ENCODE measurements at regions not wholly inside any gene's neighbourhood (a gene's known extent, or its start where the extent isn't known, plus 50 kb on each side); places are given as distances from the start of the nearest gene placed in this dataset.
A peak's percentile ranks its signal among the peaks of the same experiment; 100 is the strongest.

GRCh38 chr5:103951776-103952175 lies 389.2 kb upstream of the NUDT12 start:
- no peak for DNase-seq (ENCODE audit: low spot score)

GRCh38 chr5:103943230-103943629 lies 380.6 kb upstream of the NUDT12 start:
- peak; percentile 55 for DNase-seq (ENCODE audit: low spot score)

DNA sequence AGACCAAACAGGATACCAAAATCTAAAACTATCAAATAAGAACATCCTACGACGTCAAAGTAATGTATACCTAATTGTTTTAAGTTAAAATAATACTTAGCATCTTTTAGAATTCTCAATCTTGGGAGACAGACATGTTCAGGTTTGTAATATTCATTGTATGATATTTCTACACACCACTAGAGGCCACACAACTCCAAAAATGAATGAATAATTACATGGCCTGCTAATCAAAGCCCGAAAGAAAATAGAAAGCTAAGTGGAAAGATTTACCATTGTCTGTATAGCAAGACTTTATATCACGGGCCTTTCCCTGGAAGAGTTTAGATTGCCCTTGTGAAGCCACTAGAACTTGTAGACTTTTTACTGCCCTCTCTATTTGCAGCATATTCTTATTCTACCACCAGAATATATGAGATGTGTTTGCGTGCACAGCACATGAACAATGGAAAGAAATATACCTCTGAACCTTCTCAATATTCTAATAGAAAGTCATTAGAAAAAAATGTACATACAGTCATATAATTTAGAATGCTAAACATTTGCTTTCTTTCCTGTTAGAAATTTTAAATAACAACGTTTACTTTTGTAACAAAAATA lies 380.1 kb upstream of the NUDT12 start:
- peak; percentile 24 for DNase-seq (ENCODE audit: low spot score)

GRCh38 chr5:103941596-103941995 lies 379.0 kb upstream of the NUDT12 start:
- no peak for DNase-seq (ENCODE audit: low spot score)

DNA sequence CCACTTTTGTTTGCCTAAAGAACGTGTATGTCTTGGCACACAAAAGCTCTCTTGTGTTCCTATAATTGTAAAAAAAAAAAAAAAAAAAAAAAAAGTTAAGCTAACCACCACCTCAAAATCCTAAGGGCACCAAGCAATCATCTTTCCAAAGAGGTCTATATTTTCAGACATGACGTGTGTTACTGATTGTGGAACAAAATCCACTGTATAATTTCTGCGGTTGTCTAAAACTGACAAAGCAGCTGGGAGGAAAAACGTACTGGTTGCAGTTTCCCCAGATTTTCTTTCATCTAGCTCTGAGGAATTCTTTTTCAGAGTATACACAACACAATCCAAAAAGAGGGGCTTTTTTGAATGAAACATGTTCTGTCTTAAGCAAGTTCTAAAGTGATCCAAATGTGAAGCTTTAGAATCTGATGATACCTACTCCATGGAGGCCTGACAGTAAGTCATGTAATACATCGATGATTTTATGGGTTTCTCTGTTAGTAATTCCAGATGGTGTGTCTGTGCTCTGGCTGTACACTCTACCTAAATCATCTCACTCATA lies 375.6 kb upstream of the NUDT12 start:
- peak; percentile 55 for DNase-seq (ENCODE audit: low spot score)

GRCh38 chr5:103929338-103930013 lies 366.9 kb upstream of the NUDT12 start:
- DNase-seq (ENCODE audit: low spot score), result no peak

GRCh38 chr5:103927739-103928138 lies 365.1 kb upstream of the NUDT12 start:
- DNase-seq (ENCODE audit: low spot score), result no peak

GRCh38 chr5:103923616-103924168 lies 361.1 kb upstream of the NUDT12 start:
- no peak for DNase-seq (ENCODE audit: low spot score)

- DNase-seq (ENCODE audit: low spot score), result peak; percentile 21
These were observed 356.9 kb upstream of the NUDT12 start for GRCh38 chr5:103919506-103919905.

DNA sequence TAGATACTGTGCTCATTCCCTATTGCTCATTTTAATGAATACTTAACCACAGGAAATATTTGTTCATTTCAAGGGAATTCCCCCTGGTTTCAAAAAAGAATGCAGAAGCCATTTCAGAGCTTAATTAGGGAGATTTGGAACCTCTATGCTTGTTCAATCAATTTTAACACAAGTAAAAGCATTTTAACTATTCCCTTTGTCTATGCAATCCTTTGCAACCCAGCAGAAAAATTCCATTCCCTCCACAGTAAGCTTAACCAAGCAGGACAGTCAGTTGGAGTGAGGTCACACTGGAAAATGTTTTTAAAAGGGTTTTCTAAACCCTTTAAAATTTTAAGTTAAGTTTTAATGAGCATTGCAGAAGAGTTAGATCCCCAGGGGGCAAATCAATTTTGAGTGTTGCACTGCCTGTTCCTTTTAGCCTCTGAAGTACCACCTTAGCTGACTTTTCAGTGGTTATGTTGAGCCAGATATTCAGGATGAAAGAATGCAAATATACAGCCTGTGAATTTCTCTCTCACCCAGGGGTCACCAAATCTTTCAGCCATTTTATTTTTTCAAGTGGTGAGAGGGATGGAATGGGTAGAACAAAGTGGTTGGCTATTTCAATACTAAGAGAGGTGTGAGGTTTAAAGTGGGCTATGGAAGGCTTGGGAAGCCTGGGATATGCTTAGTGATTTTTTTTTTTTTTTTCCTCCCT lies 356.2 kb upstream of the NUDT12 start:
- DNase-seq (ENCODE audit: low spot score), result peak; percentile 17

- no peak for DNase-seq (ENCODE audit: low spot score)
These were observed 352.5 kb upstream of the NUDT12 start for GRCh38 chr5:103915081-103915480.

DNA sequence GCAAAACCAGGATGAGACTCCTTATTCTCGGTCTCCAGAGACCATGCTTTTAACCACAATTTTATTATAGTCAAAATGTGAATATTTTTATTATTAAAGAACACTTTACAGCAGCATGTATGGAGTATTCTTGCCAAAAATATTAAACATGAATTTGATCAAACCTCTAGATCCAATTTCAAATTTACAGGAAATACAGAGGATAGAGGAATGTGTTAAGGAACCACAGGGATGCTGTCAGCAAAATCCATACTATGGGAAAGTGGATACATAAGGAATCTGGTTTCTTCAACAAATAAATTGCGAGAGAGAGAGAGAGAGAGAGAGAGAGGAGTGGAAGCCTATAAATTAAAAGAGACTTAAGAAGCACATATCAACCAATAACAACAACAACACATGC lies 348.2 kb upstream of the NUDT12 start:
- DNase-seq (ENCODE audit: low spot score), result no peak

GRCh38 chr5:103910011-103910410 lies 347.4 kb upstream of the NUDT12 start:
- DNase-seq (ENCODE audit: low spot score), result no peak

DNA sequence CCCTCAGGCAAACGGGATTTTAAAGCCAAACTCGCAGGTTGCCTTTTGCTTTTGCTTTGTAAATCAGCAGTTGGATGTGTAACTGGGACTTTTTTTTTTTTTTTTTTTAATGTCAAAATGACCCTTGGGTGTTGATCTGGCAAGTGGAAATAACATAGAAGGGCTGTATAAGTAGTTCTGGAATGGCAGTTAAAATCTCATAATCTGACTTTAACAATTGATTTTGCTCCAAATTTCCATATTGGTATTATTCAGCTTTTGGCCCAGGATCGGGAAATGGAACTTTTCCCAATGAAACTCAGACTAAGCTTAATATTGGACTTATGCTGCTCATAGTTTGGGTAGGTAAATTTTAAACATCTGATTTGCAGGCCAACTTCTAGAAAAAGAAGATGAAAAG lies 346.8 kb upstream of the NUDT12 start:
- DNase-seq (ENCODE audit: low spot score), result no peak

DNA sequence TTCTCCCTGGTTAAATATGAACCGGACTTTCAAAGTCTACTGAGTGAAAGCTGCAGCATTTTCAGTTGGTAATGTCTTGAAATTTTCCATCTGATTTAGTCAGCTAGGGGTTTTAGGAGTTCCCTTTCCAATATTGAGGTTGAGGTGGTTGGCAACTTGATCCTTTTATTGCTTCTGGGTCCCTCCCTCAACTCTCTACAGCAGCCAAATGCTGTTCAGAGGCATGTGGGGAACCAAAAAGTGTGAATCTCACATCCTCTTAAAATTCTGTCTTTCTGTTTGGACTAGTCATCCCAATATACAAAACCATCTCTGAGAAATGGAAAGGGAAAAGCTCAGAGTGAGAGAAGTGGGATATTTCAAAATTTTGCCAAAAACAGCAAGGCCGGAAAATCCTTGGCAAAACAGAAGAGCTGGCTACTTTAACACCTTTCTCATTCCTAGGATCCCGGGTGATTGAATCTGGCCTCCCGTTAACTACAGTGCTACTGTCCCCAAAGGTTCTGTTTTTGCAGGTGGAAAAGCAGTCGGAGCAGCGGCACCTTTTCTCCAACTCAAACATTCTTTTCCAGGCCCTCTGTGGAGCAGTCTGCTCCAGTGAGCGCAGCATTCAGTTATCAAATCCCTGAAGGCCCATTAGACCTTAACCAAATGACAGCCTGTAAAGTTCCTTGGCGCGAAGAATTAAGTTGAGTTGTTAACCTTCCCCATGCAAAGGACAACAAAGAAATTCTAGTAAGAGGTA lies 345.9 kb upstream of the NUDT12 start:
- DNase-seq (ENCODE audit: low spot score), result no peak

DNA sequence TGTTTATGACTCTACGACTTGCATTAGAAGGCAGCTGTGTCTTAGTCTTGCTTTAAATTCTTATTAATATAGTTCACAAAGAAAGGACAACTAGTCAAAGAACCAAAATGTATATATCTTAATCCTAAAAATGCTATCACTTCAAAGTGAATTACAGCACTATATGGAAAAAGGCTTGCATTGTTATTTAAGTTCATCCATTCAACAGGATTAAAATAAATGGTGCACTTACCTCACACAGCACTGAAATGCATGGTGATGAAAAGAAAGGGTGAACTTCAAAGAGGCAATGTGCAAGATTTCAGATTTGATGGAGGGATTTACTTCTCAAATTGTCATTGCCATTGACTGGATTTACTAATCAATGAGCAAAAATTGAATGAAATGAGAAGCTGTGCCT lies 344.4 kb upstream of the NUDT12 start:
- no peak for DNase-seq (ENCODE audit: low spot score)

DNA sequence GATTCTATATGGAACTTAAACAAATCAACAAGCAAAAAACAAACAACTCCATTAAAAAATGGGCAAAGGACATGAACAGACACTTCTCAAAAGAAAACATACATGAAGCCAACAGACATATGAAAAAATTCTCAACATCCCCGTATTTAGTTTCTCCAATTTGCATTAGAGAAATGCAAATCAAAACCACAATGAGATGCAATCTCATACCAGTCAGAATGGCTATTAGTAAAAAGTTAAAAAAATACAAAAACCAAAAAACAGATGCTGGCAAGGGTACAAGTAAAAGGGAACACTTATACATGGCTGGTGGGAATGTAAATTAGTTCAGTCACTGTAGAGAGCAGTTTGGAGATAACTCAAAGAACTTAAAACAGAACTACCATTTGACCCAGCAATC lies 342.1 kb upstream of the NUDT12 start:
- DNase-seq (ENCODE audit: low spot score), result no peak

DNA sequence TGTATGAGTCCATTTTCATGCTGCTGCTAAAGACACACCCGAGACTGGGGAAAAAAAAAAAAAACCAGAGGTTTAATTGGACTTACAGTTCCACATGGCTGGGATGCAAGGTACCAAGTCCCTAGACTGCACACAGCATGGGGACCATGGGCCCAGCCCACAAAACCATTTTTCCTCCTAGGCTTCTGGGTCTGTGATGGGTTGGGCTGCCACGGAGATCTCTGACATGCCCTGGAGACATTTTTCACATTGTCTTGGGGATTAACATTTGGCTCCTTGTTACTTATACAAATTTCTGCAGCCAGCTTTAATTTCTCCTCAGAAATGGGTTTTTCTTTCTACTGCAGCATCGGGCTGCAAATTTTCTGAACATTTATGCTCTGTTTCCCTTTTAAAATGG lies 340.3 kb upstream of the NUDT12 start:
- DNase-seq (ENCODE audit: low spot score), result no peak

DNA sequence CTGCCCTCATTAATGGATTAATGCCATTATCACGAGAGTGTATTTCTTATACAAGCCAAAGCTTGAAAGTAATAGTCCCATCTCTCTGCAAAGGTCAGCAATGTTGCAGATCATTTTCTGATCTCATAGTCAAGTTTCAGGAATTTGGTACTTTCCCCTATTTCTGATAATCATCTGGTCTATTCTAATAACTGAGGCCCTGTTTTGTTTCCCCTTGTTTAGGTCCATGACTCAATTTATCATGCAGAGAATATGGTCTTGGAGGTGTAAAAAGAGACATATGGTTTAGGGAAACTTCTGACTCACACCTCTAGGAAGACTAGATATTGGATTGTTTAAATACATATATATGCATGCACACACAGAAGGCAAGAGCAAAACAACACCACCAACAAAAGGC lies 339.3 kb upstream of the NUDT12 start:
- no peak for DNase-seq (ENCODE audit: low spot score)

DNA sequence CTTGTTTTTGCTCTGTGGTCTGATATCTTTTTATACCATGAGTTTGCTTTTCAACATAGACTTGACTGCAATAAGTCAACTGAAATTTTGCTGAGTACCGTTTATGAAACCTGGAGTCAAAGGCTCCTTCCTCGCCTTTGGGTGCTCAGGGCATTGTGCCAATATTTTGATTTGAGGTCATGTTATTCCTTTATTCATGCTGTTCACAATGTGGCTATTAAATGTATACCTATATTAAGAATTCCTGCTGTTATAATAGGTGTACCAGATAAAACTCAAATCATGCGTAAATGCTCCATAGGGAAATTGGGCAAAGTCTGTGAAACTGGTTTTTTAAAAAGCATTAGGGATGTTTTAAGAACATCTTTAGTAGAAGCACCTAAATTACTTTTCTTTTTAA lies 334.0 kb upstream of the NUDT12 start:
- no peak for DNase-seq (ENCODE audit: low spot score)

- DNase-seq (ENCODE audit: low spot score), result no peak
These were observed 333.1 kb upstream of the NUDT12 start for GRCh38 chr5:103895738-103896137.

DNA sequence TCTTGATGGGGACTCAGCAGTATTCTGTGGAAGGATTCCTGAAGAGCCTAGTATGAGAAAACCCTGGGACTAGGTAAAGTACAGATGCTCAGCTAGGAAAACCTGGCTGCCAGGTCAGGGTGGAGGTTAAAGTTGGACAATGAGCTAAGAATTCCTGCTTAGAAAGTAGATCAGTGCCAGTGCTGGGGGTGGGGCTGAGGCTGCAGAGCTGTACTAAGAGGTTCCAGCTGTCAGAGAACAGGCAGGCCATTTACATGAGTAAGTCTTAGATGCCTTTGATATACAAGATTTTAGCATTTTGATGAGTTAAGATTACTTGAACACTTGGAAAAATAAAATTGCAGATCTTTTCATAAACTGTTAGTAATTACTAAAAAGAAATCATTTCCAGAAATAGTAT lies 332.3 kb upstream of the NUDT12 start:
- no peak for DNase-seq (ENCODE audit: low spot score)

All from umbilical cord (tissue), 1 donor.